Keratinocyte (primary cell): ENCODE measurements at regions not wholly inside any gene's neighbourhood (a gene's known extent, or its start where the extent isn't known, plus 50 kb on each side); places are given as distances from the start of the nearest gene placed in this dataset.

ENCODE experiments used
- DNase-seq: peaks from one replicate; pipeline ENCODE4 v3.0.0-alpha.2; 2011; ENCODE audit warnings: low read depth, missing footprints, low spot score
- FAIRE-seq: peaks from 2 replicates; lab custom pipeline; 2011; peaks lifted over from hg19 to GRCh38; lab: Jason Lieb, UNC
- H2AFZ ChIP-seq: 2 replicates; pipeline ENCODE4 v1.6.0; 2012; ENCODE audit warnings: low read length, control low read depth, inconsistent platforms; ENCODE audit not compliant: control insufficient read depth
- H3K27ac ChIP-seq: 2 replicates; pipeline ENCODE4 v1.5.1; 2011; ENCODE audit warnings: low read length; ENCODE audit not compliant: control insufficient read depth, insufficient read depth
- H3K27me3 ChIP-seq: 3 replicates; pipeline ENCODE4 v1.6.0; 2011; ENCODE audit warnings: low read length; ENCODE audit not compliant: control insufficient read depth, insufficient read depth; ENCODE audit errors: extremely low read depth
- H3K36me3 ChIP-seq, 2 experiments: 2 replicates in 1 of 2; 3 replicates in 1 of 2; pipeline ENCODE4 v1.5.1; 2011; ENCODE audit warnings: low read length in 2 of 2, mild to moderate bottlenecking in 1 of 2; ENCODE audit not compliant: control insufficient read depth in 2 of 2, insufficient read depth in 2 of 2; ENCODE audit errors: extremely low read depth in 1 of 2
- H3K4me1 ChIP-seq: 3 replicates; pipeline ENCODE4 v1.5.1; 2011; ENCODE audit warnings: low read length; ENCODE audit not compliant: control insufficient read depth, insufficient read depth; ENCODE audit errors: extremely low read depth
- H3K4me2 ChIP-seq: 3 replicates; pipeline ENCODE4 v1.6.0; 2011; ENCODE audit warnings: low read depth, low read length; ENCODE audit not compliant: control insufficient read depth, insufficient read depth; ENCODE audit errors: extremely low read depth
- H3K4me3 ChIP-seq, 3 experiments: fragments of 200-600 bp in 1 of 3; sonication (generic) in 1 of 3; 2 replicates in 2 of 3; 3 replicates in 1 of 3; pipeline ENCODE4 v1.5.1; 2011 to 2016; ENCODE audit warnings: low read length in 3 of 3, mild to moderate bottlenecking in 3 of 3, control low read depth in 2 of 3, inconsistent platforms in 1 of 3, low read depth in 1 of 3, mixed read lengths in 1 of 3, mixed run types in 1 of 3, moderate library complexity in 1 of 3; ENCODE audit not compliant: control insufficient read depth in 2 of 3, insufficient read depth in 2 of 3; ENCODE audit errors: extremely low read depth in 1 of 3
- H3K79me2 ChIP-seq: 2 replicates; pipeline ENCODE4 v1.6.0; 2012; ENCODE audit warnings: low read length; ENCODE audit not compliant: control insufficient read depth, insufficient read depth
- H3K9ac ChIP-seq: 3 replicates; pipeline ENCODE4 v1.6.0; 2011; ENCODE audit warnings: low read length; ENCODE audit not compliant: control insufficient read depth, insufficient read depth; ENCODE audit errors: extremely low read depth
- H3K9me1 ChIP-seq: 3 replicates; pipeline ENCODE4 v1.6.0; 2011; ENCODE audit warnings: low read length; ENCODE audit not compliant: control insufficient read depth, insufficient read depth; ENCODE audit errors: extremely low read depth
- H3K9me3 ChIP-seq: 2 replicates; pipeline ENCODE4 v1.5.1; 2012; ENCODE audit warnings: low read depth, low read length; ENCODE audit not compliant: control insufficient read depth
- H4K20me1 ChIP-seq: 3 replicates; pipeline ENCODE4 v1.6.0; 2011; ENCODE audit warnings: low read length; ENCODE audit not compliant: control insufficient read depth, insufficient read depth; ENCODE audit errors: extremely low read depth
- CTCF ChIP-seq, 3 experiments: IDR thresholded peaks in 1 of 3; conservative IDR thresholded peaks in 1 of 3; optimal IDR thresholded peaks in 1 of 3; 2 replicates in 2 of 3; 3 replicates in 1 of 3; pipeline versions ENCODE3 to v1.5.1; 2011; ENCODE audit warnings: low read length in 3 of 3, mild to moderate bottlenecking in 3 of 3, moderate library complexity in 2 of 3, control low read depth in 1 of 3, inconsistent platforms in 1 of 3; ENCODE audit not compliant: insufficient read depth in 2 of 3; ENCODE audit errors: extremely low read depth in 1 of 3
- EZH2 ChIP-seq: IDR thresholded peaks from one replicate; pipeline ENCODE4 v1.6.1; 2012; ENCODE audit warnings: inconsistent platforms, mild to moderate bottlenecking, low read length, moderate library complexity
- dilution Hi-C: fragments of 300-500 bp; cut with MboI; formaldehyde crosslinking; loops from one replicate; pipeline ENCODE4 v1.7.0; 2020; ENCODE audit warnings: low sequenced_read_pairs; ENCODE audit not compliant: extremely low pct_ligation_motif_present

GRCh38 chr20:59443550-59443949 lies 143.1 kb downstream of the EDN3 start:
- Histone ChIP-seq H3K9me3 (no peaks in the 10 kb centered on the region), H3K4me3 (no peak overlapping the region), H3K9ac (no peak overlapping the region), H3K4me2 (no peak overlapping the region), H3K27me3 (peaks cover 10% of the 10 kb centered on the region), H3K9me1 (no peaks in the 10 kb centered on the region), H3K27ac (no peak overlapping the region), H3K4me1 (no peaks in the 10 kb centered on the region), H3K79me2 (no peaks in the 10 kb centered on the region), H2AFZ (no peak overlapping the region), H3K36me3 (no peaks in the 10 kb centered on the region), H4K20me1 (no peaks in the 10 kb centered on the region)
- no peak for DNase-seq
- dilution Hi-C loops, result no loop called here
- no peak for TF ChIP-seq EZH2
- FAIRE-seq, result no peak

DNA sequence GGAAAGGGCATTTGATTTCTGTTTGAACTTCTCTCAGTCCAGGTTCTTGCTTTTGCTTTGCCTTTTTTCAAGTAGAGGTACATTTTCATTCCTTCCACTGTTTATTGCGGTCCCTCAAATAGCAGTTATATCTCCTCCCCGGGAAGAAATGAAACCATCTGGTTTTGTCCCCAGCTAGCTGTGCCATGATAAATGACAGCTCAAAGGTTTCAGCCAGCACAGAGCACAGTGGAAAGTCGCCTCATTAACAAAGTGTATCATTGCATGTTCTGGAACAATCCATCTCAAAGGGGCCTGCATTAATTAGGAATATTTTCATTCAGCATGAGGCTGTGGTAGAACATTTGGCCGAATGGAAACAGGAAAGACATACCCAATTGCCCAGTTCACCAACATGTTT lies 146.0 kb downstream of the EDN3 start:
- H4K20me1 ChIP-seq, result no peaks in the 10 kb centered on the region
- no peak overlapping the region for H2AFZ ChIP-seq
- no peak overlapping the region for H3K27ac ChIP-seq
- dilution Hi-C loops, result no loop called here
- H3K79me2 ChIP-seq, result no peaks in the 10 kb centered on the region
- no peak overlapping the region for H3K9ac ChIP-seq
- no peaks in the 10 kb centered on the region for H3K4me1 ChIP-seq
- H3K4me3 ChIP-seq, result no peak overlapping the region
- H3K9me3 ChIP-seq, result no peaks in the 10 kb centered on the region
- TF ChIP-seq EZH2 (no peak), CTCF (optimal IDR thresholded peaks at IDR 0.05 in 1 of 3, IDR thresholded peaks at IDR 0.05 in 1 of 3, conservative IDR thresholded peaks at IDR 0.05 in 1 of 3; ENCODE audit: extremely low read depth in 1 of 3, insufficient read depth in 2 of 3, low read length in 3 of 3) (no peak)
- H3K4me2 ChIP-seq, result no peak overlapping the region
- no peaks in the 10 kb centered on the region for H3K36me3 ChIP-seq
- FAIRE-seq, result no peak
- H3K27me3 ChIP-seq, result peaks cover 10% of the 10 kb centered on the region
- H3K9me1 ChIP-seq, result no peaks in the 10 kb centered on the region
- no peak for DNase-seq

DNA sequence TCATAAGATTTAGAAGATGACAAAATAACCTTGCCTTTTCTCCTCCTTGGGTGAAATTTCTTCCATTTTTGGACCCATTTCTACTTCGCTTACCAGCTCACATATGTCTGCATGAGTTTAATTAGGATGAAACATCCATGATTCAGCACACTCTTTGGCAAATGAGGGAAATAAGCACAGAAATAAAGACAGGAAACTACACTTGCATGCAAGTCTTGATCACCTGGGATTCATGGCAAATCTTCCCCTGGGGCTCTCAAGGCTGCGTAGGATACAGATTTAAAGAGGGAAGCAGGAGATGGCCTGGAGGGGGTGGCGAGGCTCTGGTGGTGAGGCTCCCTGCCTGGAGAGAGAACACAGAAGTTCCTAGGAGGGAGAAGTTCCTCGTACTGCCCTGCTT lies 147.8 kb downstream of the EDN3 start:
- Histone ChIP-seq H4K20me1 (no peaks in the 10 kb centered on the region), H3K9me1 (no peaks in the 10 kb centered on the region), H3K27me3 (peaks cover 7% of the 10 kb centered on the region), H3K79me2 (no peaks in the 10 kb centered on the region), H3K4me1 (no peaks in the 10 kb centered on the region), H3K9me3 (no peaks in the 10 kb centered on the region), H3K4me2 (no peak overlapping the region), H3K9ac (no peak overlapping the region), H3K27ac (no peak overlapping the region), H3K36me3 (no peaks in the 10 kb centered on the region), H3K4me3 (no peak overlapping the region), H2AFZ (no peak overlapping the region)
- dilution Hi-C loops, result no loop called here
- TF ChIP-seq EZH2 (no peak), CTCF (optimal IDR thresholded peaks at IDR 0.05 in 1 of 3, IDR thresholded peaks at IDR 0.05 in 1 of 3, conservative IDR thresholded peaks at IDR 0.05 in 1 of 3; ENCODE audit: extremely low read depth in 1 of 3, insufficient read depth in 2 of 3, low read length in 3 of 3) (no peak)
- FAIRE-seq (no peak), DNase-seq (no peak)
